ENCODE measurements at regions not wholly inside any gene's neighbourhood (a gene's known extent, or its start where the extent isn't known, plus 50 kb on each side); places are given as distances from the start of the nearest gene placed in this dataset.

- H3K27ac ChIP-seq (ENCODE audit: low read length): peak overlapping the region; percentile 34
- no peaks in the 10 kb centered on the region for H3F3A ChIP-seq (ENCODE audit: insufficient read depth, low read length, poor library complexity, severe bottlenecking)
- H2AFZ ChIP-seq (ENCODE audit: low read depth, low read length): no peak overlapping the region
- no peak overlapping the region for H3K4me3 ChIP-seq (ENCODE audit: low read length)
- TF ChIP-seq REST (IDR thresholded peaks at IDR 0.05; ENCODE audit: borderline replicate concordance) (no peak), RAD21 (conservative IDR thresholded peaks at IDR 0.05) (no peak), MXI1 (conservative IDR thresholded peaks at IDR 0.05; ENCODE audit: poor library complexity, severe bottlenecking) (no peak)
- H3K27me3 ChIP-seq (ENCODE audit: insufficient read depth, low read depth, low read length): no peaks in the 10 kb centered on the region
- no peaks in the 10 kb centered on the region for H3K36me3 ChIP-seq (ENCODE audit: insufficient read depth, low read length)
- no peak overlapping the region for H3K9ac ChIP-seq (ENCODE audit: low read length)
- no peaks in the 10 kb centered on the region for H3K79me2 ChIP-seq (replicated peaks; ENCODE audit: insufficient read depth, low read length)
- H3K9me3 ChIP-seq (ENCODE audit: low read length): no peaks in the 10 kb centered on the region
- H3K9me2 ChIP-seq (ENCODE audit: insufficient read depth, low read length): no peaks in the 10 kb centered on the region
- peak overlapping the region; percentile 1 for H3K4me2 ChIP-seq (ENCODE audit: low read length)
- no peaks in the 10 kb centered on the region for H4K20me1 ChIP-seq (ENCODE audit: insufficient read depth)
Observed at GRCh38 chr1:208369045-208369444, 124.9 kb upstream of the PLXNA2 start.

GRCh38 chr1:208369658-208370057 is 125.5 kb upstream of the PLXNA2 start:
- H3F3A ChIP-seq (ENCODE audit: insufficient read depth, low read length, poor library complexity, severe bottlenecking): no peaks in the 10 kb centered on the region
- no peak overlapping the region for H3K4me3 ChIP-seq (ENCODE audit: low read length)
- peak overlapping the region; percentile 34 for H3K27ac ChIP-seq (ENCODE audit: low read length)
- no peaks in the 10 kb centered on the region for H3K36me3 ChIP-seq (ENCODE audit: insufficient read depth, low read length)
- H3K9me2 ChIP-seq (ENCODE audit: insufficient read depth, low read length): no peaks in the 10 kb centered on the region
- no peak overlapping the region for H2AFZ ChIP-seq (ENCODE audit: low read depth, low read length)
- no peak overlapping the region for H3K9ac ChIP-seq (ENCODE audit: low read length)
- H4K20me1 ChIP-seq (ENCODE audit: insufficient read depth): no peaks in the 10 kb centered on the region
- peak overlapping the region; percentile 1 for H3K4me2 ChIP-seq (ENCODE audit: low read length)
- no peaks in the 10 kb centered on the region for H3K27me3 ChIP-seq (ENCODE audit: insufficient read depth, low read depth, low read length)
- TF ChIP-seq MXI1 (conservative IDR thresholded peaks at IDR 0.05; ENCODE audit: poor library complexity, severe bottlenecking) (no peak), REST (IDR thresholded peaks at IDR 0.05; ENCODE audit: borderline replicate concordance) (no peak), RAD21 (conservative IDR thresholded peaks at IDR 0.05) (no peak), EZH2 (IDR thresholded peaks at IDR 0.05; ENCODE audit: borderline replicate concordance, insufficient read depth, low read length, poor library complexity, severe bottlenecking) (no peak), TAF1 (IDR thresholded peaks at IDR 0.05; ENCODE audit: low read depth) (no peak), EP300 (conservative IDR thresholded peaks at IDR 0.05; ENCODE audit: poor library complexity, severe bottlenecking) (no peak), POLR2AphosphoS5 (IDR thresholded peaks at IDR 0.05) (no peak), SMC3 (conservative IDR thresholded peaks at IDR 0.05; ENCODE audit: poor library complexity) (no peak)
- TF ChIP-seq, protein P1, sequence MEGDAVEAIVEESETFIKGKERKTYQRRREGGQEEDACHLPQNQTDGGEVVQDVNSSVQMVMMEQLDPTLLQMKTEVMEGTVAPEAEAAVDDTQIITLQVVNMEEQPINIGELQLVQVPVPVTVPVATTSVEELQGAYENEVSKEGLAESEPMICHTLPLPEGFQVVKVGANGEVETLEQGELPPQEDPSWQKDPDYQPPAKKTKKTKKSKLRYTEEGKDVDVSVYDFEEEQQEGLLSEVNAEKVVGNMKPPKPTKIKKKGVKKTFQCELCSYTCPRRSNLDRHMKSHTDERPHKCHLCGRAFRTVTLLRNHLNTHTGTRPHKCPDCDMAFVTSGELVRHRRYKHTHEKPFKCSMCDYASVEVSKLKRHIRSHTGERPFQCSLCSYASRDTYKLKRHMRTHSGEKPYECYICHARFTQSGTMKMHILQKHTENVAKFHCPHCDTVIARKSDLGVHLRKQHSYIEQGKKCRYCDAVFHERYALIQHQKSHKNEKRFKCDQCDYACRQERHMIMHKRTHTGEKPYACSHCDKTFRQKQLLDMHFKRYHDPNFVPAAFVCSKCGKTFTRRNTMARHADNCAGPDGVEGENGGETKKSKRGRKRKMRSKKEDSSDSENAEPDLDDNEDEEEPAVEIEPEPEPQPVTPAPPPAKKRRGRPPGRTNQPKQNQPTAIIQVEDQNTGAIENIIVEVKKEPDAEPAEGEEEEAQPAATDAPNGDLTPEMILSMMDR (IDR thresholded peaks at IDR 0.05; ENCODE audit: poor library complexity, severe bottlenecking): no peak
- H3K9me3 ChIP-seq (ENCODE audit: low read length): no peaks in the 10 kb centered on the region
- no peaks in the 10 kb centered on the region for H3K79me2 ChIP-seq (replicated peaks; ENCODE audit: insufficient read depth, low read length)
